HG03097 (cell line): ENCODE measurements at regions not wholly inside any gene's neighbourhood (a gene's known extent, or its start where the extent isn't known, plus 50 kb on each side); places are given as distances from the start of the nearest gene placed in this dataset.

ENCODE experiments used
- ATAC-seq: cut with Tn5 transposase; IDR thresholded peaks from one replicate; pipeline ENCODE4 v1.9.1; 2021; ENCODE audit not compliant: unreplicated experiment, low FRiP score

DNA sequence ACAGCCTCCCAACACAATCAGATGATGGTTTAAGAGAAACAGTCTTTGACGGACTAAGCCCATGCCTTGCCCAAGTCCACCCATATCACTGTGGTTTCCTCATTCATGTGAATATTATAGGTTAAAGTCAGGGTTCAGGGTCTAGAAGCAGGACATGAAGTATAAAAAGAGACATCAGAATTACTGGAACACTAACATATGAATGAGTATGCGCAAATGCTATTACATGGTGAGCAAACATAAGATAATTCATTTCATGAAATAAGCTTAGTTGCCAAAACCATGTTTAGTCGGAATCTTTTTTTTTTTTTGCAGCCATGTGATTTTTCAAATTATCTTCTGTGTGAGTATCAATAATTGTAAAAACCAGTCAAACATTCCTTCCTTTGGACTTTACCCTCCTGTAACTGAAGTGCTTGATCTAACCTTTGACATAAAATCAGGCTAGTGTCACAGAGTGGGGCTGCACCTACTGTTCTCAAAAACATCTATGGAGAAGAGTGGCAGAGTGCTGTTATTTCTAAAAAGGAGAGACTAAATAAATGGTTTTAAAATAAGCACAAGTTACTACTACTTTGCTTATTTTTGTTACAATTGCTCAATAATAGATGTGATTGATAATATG, 84.9 kb upstream of the NRIP1 start:
- ATAC-seq = no peak

DNA sequence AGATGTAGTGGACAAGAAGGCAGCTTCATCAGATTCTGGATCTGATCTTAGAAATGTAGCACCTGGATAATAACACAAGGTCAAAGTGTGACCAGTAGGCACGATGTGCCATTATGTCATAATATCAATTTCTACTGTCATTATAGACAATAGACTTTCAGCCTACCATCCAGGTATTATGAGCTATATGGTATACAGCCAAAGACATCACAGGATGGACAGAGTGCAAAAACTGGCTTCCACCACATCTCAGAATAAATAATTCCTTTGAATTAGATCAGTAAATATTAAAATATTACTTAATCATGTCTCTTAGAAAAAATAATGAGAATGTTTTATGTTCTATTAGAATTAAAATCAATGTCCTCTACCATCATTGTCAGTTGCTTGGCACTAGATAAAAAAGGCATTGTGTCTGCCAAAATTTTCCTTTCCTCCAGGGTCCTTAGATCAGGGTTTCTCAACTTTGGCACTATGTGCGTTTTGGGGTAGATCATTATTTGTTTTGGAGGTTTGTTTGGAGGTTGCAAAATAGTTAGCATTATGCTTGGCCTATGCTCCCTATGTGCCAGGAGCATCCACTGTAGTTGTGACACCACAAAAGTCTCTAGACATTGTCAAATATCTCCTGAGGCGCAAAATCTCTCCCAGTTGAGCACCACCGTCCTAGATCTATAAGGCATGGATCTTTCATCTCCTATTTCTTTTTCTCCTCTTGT, 86.7 kb upstream of the NRIP1 start:
- ATAC-seq = no peak

DNA sequence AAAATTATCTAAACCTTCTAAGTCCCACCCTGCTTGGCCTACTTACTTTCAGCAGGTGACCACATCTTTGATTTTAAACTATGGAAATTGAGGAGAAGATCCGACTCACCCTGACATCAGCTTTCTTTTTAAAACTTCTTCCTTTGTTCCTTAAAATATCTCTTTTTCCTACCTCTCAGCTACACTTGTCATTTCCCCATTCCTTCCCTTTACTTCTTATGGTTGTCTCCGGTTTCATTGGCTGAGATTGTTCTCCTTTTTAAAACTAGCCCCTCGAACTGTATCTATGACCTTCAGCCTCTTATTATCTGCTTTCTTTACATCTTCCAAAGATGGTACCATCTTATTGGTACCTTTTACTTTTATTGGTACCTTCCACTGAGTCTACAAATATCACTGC, 87.8 kb upstream of the NRIP1 start:
- ATAC-seq = no peak

DNA sequence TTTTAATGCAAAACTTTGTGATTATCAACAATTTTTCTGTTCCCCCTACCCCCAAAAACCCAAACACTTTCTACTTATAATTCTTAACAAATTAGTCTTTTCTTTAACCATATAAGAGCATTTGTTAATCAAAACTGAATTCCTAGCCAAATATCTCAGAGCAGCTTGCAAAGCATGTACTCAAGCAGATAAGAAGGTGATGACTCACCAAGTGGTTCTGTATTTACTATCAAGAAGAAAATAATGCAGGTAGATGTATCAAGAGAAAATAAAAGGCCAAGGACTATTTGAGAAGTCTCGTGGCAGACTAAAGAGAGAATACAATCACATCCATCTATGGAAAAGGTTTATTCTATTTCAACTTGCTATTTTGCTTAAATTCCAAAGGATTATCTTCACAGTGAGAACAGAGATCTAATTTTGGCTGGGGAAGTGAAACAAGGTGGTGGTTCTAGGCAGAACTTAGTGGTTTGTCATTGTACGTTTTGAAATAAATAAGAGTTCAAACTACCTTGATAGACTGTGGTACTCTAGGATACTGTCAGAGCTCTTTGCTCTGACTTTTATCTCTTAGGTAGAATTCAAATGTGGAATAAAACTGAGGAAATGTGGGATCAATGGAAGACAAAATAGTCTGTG, 94.7 kb upstream of the NRIP1 start:
- ATAC-seq = peak; percentile 81

DNA sequence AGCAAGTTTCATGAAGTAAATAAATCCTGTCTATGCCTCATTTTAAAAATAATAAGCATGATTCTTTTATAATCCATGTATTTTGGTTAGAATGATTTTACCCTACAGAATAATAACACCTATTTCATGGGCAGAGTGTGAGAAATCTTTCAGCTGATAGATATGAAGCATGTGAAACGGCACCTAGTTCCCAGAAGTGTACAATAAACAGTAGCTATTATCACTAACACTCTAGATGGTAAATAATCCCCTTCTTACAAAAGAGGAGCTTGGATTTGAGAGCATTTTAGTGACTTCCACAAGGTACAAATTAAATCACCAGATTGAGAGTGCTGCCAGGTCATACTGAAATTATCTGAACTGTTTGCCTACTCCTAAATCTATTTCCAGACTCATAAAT, 95.3 kb upstream of the NRIP1 start:
- ATAC-seq = no peak

DNA sequence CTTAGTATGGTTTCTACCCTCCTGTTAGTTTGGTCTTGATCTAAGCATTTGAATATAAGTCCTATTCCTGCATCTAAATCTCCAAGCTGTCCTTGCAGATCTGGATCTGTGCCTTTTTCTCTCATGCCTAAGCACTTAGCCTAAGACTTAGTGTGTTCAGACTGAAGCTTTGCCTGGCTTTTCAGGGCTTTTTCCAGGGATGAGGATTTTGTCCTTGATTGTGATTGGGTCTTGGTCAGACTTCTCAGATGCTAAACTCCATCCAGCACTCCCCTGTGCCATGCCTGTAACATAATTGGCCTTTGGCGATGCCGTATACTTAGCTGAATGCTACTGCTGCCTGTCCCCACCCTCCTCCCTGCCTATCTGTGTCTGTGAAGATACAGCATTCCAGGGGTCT, 98.1 kb upstream of the NRIP1 start:
- no peak for ATAC-seq

DNA sequence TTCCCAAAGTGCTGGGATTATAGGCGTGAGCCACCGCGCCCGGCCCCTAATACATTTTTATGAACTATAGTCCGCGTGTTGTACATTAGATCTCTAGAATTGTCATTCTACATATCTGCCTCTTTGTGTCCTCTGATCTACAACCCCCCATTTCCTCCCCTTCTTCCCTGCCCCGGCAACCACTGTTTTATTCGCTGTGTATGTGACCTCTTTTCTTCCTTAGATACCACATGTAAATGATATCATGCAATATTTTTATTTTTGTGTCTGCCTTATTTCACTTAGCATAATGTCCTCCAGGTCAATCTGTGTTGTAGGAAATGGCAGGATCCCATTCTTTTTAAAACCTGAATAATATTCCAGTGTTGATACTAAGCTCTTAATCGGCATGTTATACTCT, 99.5 kb upstream of the NRIP1 start:
- ATAC-seq = no peak

DNA sequence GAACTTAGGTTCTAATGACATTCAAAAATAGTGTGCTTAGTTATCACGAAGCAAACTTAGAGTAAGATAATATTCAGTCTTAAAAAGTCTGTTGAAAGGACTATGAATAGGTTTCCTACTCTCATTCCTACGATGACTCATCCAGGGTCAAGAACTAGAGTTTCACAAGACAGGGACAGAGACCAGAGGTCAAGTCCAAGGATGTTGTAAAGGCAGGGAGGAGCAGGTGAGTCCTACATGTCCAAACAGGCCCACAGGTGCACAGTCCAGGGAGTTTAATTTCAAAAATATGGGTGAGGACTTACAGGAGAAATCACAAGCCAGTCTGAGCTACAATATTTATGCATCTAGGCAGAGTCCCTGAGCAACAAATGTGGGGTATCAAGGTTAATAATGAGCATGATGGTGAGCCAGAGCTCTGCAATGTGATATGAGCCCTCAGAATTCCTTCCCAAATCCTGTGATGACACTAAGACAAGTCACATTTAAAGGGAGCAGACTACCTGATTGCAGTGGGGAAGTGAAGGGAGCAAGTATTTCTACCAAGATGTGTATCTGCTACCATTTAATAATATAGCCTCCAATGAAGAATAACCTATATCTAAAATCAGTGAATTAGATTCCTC, 100.0 kb upstream of the NRIP1 start:
- ATAC-seq = no peak

DNA sequence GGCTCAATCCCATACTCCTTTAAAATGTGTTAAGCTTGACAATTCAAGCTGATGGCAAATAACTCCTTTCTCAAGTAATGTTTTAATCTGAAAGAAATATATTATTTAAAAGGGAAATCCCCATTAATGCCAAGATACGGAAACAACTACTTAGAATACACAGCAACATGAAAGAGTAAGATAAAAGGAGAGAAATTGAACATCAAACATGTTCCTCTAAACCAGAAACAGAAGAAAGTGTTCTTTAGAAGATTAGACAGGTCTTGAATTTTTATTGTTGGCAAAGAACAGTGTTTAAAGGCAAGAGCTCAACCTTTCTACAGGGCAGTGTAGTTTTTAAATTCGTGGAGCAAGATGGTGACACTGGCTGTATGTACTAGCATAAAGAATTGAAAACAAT, 105.8 kb upstream of the NRIP1 start:
- no peak for ATAC-seq

DNA sequence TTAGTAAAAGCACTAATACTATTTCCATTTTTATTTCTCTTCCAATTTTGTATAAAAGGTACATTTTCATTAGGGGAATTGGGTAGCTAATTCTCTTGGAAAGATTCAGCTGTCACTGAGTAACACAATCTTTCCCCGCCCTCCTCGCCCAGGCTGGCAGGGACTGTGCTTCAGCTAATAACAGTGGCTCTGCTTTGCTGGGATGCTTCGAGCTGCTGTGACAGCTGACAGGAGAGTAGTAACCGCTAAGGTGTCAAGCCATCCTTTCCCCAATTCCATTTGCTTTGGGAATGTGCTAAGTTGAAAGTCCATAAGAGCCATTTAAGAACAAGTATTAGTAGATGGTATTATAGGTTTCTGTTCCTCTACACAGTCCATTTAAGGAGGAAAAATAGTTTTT, 106.7 kb upstream of the NRIP1 start:
- ATAC-seq = no peak

DNA sequence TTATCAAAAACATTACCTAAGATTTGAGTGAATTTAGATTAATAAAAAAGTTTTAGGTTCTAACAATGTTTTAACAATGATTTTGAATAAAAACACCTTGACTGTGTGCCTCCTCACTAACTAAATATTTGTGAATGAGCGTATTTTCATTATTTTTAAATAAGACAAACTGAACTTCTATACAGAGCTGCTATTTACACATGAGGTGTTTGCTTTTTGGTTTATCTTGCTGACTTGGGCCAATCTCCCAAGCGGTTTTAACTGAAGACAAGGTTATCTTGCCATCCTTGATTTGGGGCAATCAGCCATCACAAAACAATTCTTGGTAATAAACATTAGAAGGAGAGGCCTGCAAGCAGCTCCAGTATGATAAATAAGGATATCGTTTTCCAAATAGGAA, 108.2 kb upstream of the NRIP1 start:
- ATAC-seq = no peak

DNA sequence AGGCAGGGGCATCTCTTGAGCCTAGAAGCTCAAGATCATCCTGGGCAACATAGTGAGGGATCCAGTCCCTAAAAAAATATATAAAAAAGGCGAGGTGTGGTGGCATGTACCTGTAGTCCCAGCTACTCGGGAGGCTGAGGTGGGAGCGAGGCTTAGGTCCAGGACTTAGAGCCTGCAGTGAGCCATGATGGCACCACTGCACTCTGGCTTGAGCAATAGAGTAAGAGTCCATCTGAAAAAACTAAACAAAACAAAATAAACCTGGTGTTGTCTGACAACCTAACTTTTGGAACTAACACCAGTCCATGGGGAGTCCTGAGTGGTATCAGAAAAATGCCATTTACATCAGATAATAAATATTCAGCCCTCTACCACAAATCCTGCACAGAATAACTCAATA, 110.1 kb upstream of the NRIP1 start:
- no peak for ATAC-seq

DNA sequence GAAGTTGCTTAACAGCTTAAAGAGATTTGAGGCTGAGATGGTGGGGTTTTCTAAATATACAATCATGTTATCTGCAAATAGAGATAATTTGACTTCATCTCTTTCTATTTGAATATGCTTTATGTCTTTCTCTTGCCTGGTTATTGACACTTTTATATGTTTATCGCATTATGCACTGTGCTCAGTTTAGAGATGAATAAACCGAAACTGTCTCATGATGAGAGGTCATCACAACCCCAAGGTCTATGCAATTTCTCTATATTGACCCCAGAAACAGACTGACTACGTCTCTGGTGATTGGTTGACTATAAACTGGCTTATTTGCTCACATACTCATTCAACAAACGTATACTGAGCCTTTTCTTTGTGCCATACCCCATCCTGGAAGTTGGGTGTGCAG, 117.9 kb upstream of the NRIP1 start:
- no peak for ATAC-seq

DNA sequence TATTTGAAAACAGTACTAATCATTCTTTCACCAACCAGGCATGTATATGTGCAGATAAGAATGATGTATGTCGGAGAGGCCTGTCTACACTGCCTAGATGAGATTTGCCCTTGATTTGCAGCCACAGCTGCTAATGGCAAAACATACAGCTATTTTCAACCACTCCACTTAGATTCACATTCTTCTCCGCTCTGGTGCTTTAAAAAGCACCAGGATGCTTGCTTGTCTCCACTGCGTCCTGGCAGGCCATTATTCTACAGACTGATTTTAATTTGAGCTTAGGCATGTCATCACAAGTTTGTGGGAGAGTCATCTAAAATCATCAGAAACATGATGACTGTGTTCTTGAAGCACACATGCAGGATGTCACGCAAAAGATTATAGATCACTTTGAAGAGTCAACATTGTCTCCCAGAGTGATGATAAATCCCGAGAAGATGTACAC, 119.0 kb upstream of the NRIP1 start:
- ATAC-seq = no peak

DNA sequence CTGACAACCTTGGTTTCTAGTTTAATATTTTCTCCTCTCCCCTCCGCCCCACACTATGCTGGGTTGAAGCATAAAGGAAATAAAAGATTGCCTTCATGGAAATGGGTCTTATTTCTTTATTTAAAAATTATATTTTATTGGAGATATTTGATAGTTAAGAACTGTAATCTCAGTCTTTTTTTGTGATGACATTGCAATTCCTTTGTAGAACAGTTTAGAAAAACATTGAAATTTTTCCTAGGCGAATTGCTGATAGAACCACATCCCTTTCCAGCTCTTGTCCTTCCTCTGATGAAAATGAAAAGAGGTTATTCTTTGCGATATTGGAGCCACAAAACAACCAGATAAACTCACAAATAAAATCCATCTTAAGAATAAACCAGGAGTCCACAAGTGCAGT, 125.6 kb upstream of the NRIP1 start:
- ATAC-seq = no peak

DNA sequence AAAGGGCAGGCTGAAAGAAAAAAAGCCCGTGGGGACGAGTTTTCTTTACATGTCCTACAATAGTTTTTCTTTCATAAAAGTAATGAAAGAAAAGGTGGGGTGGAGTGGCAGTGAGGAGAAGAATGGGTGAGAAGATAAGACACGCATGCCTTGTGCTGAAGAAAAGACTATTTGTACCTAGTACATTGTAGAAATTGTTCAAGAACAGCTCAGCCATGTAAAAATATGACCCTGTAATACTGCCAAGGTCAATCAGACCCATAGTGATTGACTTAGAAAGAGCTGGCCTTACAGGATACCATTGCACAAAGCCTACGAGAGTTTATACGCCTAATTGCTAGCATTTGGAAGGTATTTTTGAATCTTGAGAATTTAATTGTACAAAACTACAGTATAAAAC, 126.0 kb upstream of the NRIP1 start:
- ATAC-seq = no peak

DNA sequence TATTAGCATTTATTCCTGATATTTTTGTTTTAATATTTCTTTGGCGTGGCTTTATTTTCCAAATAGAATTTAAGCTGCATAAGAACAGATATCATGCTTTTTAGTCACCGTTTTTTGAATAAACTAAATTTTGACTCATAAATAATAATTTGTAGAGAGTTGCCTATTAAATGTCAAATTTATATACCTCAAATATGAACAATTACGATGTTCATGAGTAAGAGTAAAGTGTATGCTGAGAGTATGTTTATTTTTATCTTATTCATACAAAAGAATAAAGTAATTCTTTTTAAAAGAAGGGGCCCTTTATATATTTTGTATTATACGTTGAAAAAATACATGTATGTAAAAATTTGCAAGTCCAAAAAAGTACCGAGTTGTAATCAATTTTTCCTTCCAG, 126.5 kb upstream of the NRIP1 start:
- no peak for ATAC-seq

DNA sequence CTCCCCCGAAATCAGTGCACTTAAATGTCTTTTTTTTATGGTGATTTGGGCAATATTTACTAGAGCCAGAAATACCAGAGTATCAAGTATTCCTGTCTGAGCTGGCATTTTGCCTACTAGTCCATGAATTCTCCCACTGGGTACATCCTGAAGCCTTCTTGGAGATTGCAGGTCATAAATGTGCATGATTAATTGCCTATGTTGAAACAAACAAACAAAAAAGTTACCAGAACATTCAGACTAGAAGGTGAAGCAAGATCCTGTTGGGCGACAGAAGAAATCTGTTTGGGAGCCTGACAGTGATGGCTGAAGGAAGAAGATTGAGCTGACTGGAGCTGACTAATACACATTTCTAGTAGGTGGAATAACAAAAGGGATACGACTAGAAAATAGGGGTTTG, 127.4 kb upstream of the NRIP1 start:
- ATAC-seq = no peak

DNA sequence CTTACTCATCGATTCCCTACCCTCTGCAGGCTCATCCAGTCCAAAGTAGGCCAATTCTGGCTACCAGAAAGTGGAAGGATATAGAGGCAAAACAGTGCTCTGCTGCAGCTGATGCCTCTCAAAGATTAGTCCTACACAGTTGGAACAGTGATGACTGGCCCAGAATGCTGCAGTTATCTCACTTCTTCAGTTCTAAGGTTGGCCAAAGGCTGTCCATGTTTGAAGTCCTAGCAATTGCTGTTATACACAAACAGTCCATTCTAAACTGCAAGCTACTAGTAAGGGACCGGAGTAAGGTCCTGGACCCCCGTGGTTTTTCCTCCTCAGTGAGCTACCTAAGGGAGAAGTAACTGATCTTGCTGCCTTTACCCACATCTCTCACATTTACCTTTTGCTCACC, 129.1 kb upstream of the NRIP1 start:
- ATAC-seq = no peak

DNA sequence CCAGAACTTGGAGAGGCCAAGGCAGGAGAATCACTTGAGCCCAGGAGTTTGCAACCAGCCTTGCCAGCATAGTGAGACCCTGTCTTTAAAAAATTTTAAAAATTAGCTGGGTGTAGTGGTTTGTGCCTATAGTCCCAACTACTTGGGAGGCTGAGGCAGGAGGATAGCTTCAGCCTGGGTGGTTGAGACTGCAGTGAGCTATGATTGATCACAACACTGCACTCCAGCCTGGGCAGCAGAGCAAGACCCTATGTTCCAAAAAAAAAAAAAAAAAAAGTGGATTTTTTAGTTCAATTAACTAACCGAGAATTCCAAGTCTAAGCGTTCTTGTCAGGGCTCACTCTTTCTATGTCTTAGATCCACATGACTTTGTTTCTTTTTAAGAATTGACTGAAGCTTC, 130.3 kb upstream of the NRIP1 start:
- ATAC-seq = no peak

DNA sequence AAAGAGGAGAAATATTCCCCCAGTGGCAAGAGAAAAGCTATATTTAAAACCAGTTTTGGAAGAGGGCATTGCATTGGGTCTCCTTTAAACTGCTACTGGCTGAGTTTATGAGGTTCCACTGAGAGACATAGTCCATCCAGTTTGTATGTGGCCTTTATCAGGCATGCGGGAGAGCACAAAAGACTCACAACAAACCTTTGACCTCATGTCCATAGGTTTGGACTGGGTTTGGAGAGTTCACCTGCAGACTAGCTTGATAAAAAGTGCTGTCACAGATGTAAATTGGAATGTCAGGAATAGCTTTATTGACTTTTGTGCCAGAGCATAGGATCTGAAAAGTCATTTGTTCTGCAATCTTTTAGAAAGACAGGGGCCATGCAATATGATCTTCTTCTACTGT, 131.0 kb upstream of the NRIP1 start:
- ATAC-seq = no peak

DNA sequence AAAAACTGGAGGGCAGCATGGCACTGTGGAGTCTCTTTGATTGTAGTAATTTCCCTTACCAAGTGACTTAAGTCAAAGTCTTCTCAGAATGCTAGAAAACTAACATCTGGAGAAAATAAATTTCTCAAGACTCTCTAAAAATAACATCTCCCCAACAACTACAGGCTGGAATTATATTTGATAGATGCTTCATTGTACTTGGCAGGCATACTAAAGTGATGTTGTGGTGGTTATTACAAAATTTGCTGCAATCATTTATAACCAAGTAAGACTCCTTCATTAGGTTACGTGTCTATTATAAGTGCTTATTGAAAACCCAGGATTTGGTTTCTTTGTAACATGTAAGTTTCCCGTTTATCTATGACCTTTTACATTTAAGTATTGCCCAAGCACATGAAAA, 132.9 kb upstream of the NRIP1 start:
- no peak for ATAC-seq
